Upper lobe of left lung (tissue), 6 donors: ENCODE measurements at regions not wholly inside any gene's neighbourhood (a gene's known extent, or its start where the extent isn't known, plus 50 kb on each side); places are given as distances from the start of the nearest gene placed in this dataset.

Experiments
- ATAC-seq, 2 donors: fragments of 200-7000 bp; cut with Tn5 transposase; one replicate each; pipeline ENCODE4 v1.9.1; 2022; ENCODE audit warnings: mild to moderate bottlenecking in 2 of 2, moderate library complexity in 2 of 2; ENCODE audit not compliant: low FRiP score in 2 of 2
- DNase-seq, 2 donors: peaks; one replicate each; pipeline ENCODE4 v3.0.0-alpha.2; 2019 to 2020
- H3K27ac ChIP-seq, 4 donors: fragments of 200-600 bp; sonication (generic); one replicate each; pipeline ENCODE4 v1.5.1; 2016 to 2019
- H3K27me3 ChIP-seq, 4 donors: fragments of 200-600 bp; sonication (generic); one replicate each; pipeline ENCODE4 v1.5.1; 2017 to 2019
- H3K36me3 ChIP-seq, 4 donors: fragments of 200-600 bp; sonication (generic); one replicate each; pipeline ENCODE4 v1.5.1; 2016 to 2019
- H3K4me1 ChIP-seq, 4 donors: fragments of 200-600 bp; sonication (generic); one replicate each; pipeline ENCODE4 v1.5.1; 2018 to 2019
- H3K4me3 ChIP-seq, 4 donors: fragments of 200-600 bp; sonication (generic); one replicate each; pipeline ENCODE4 v1.5.1; 2017 to 2019; ENCODE audit warnings: mild to moderate bottlenecking in 2 of 4, moderate library complexity in 1 of 4
- H3K9me3 ChIP-seq, 4 donors: fragments of 200-600 bp; sonication (generic); one replicate each; pipeline ENCODE4 v1.5.1; 2018 to 2019
- EP300 ChIP-seq, 4 donors: sonication (generic); formaldehyde crosslinking; IDR thresholded peaks; one replicate each; pipeline ENCODE4 v1.5.1; 2017; ENCODE audit warnings: antibody characterized with exemption in 4 of 4, control low read depth in 2 of 4
- POLR2A ChIP-seq, 4 donors: fragments of 450-650 bp; IDR thresholded peaks; one replicate each; pipeline ENCODE4 v1.5.1; 2016 to 2017; ENCODE audit warnings: antibody characterized with exemption in 4 of 4, mild to moderate bottlenecking in 2 of 4
- POLR2AphosphoS5 ChIP-seq, 2 donors: sonication (generic); formaldehyde crosslinking; IDR thresholded peaks; one replicate each; pipeline ENCODE4 v1.5.1; 2017; ENCODE audit warnings: antibody characterized with exemption in 2 of 2
- WGBS, 2 donors: methylation state at CpG; one replicate each; pipeline ENCODE4 v1.1.5; 2017 to 2018; 5-methylcytosine and 5-hydroxymethylcytosine counted together
- TF ChIP-seq, protein P1 (sequence below), 6 experiments: fragments of 450-650 bp in 4 of 6; fragments of 200-600 bp in 2 of 6; sonication (generic) in 2 of 6; IDR thresholded peaks; one replicate each; pipeline ENCODE4 v1.5.1; 2016 to 2019; ENCODE audit warnings: antibody characterized with exemption in 6 of 6
- donor health status: DM: no; HTN: no; CAD: no; lungs with moderate emphysema.
- donor health status: DM: no; HTN: yes; CAD: no; lungs with severe emphysema.

DNA sequence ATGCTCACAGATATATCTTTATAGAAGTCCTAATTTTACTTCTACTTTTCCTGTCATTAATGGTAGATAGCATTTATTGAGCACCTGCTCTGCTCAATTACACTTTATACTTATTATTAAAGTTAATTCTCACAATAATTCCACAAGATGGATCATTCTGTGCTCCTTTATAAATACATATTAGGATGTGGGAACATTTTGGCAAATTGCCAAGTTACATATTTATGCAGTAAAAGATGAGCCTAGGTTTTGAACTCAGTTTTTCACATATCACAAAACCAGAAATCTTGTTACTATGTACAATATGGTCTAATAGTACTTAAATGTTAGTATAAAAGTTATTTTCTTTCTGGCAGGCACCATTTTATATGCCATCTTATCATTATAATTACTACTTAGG is 895.0 kb upstream of the B3GALT2 start:
- DNase-seq (no peak), ATAC-seq (no peak)
- Histone ChIP-seq H3K4me1 (no peaks in the 10 kb centered on the region), H3K27ac (no peak overlapping the region), H3K36me3 (no peaks in the 10 kb centered on the region), H3K9me3 (no peaks in the 10 kb centered on the region), H3K4me3 (no peak overlapping the region), H3K27me3 (no peaks in the 10 kb centered on the region)
- TF ChIP-seq EP300 (IDR thresholded peaks at IDR 0.05) (no peak), POLR2A (IDR thresholded peaks at IDR 0.05) (no peak), POLR2AphosphoS5 (IDR thresholded peaks at IDR 0.05) (no peak)
- TF ChIP-seq, protein P1, sequence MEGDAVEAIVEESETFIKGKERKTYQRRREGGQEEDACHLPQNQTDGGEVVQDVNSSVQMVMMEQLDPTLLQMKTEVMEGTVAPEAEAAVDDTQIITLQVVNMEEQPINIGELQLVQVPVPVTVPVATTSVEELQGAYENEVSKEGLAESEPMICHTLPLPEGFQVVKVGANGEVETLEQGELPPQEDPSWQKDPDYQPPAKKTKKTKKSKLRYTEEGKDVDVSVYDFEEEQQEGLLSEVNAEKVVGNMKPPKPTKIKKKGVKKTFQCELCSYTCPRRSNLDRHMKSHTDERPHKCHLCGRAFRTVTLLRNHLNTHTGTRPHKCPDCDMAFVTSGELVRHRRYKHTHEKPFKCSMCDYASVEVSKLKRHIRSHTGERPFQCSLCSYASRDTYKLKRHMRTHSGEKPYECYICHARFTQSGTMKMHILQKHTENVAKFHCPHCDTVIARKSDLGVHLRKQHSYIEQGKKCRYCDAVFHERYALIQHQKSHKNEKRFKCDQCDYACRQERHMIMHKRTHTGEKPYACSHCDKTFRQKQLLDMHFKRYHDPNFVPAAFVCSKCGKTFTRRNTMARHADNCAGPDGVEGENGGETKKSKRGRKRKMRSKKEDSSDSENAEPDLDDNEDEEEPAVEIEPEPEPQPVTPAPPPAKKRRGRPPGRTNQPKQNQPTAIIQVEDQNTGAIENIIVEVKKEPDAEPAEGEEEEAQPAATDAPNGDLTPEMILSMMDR (IDR thresholded peaks at IDR 0.05), result no peak

DNA sequence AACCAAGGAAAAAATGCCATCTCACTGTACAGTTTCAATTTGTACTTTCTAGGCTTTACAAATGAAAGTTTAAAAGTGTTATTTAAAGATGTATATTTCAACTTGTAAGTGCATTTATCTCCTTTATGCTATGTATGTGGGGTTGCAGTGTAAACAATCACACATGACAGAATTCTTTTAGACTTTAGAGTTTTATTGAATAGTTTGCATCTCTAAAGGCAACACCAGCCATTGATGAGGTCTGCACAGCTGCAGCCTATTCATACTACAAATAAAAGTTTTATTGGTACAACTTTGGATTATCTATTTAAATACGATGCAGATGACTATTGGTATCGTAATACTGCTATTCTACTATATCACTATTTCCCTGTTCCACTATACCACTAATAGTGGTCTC is 894.4 kb upstream of the B3GALT2 start:
- H3K27ac ChIP-seq, result no peak overlapping the region
- no peaks in the 10 kb centered on the region for H3K27me3 ChIP-seq
- no peaks in the 10 kb centered on the region for H3K4me1 ChIP-seq
- no peaks in the 10 kb centered on the region for H3K36me3 ChIP-seq
- H3K9me3 ChIP-seq, result no peaks in the 10 kb centered on the region
- DNase-seq, result no peak
- H3K4me3 ChIP-seq, result no peak overlapping the region
- TF ChIP-seq EP300 (IDR thresholded peaks at IDR 0.05), result no peak
- TF ChIP-seq POLR2A (IDR thresholded peaks at IDR 0.05), result no peak
- TF ChIP-seq, protein P1 (IDR thresholded peaks at IDR 0.05), result no peak
- no peak for TF ChIP-seq POLR2AphosphoS5 (IDR thresholded peaks at IDR 0.05)
- WGBS, 2 donors, result 93 to 96% methylated on average over 2 of the region's 2 CpGs
- ATAC-seq, result no peak

GRCh38 chr1:194078765-194079164 is 892.4 kb upstream of the B3GALT2 start:
- WGBS, 2 donors, result 93 to 97% methylated on average over 1 of the region's 1 CpG
- DNase-seq (no peak), ATAC-seq (no peak)

GRCh38 chr1:194076646-194077045 is 890.2 kb upstream of the B3GALT2 start:
- Histone ChIP-seq H3K36me3 (no peaks in the 10 kb centered on the region), H3K4me1 (no peaks in the 10 kb centered on the region), H3K9me3 (no peaks in the 10 kb centered on the region), H3K4me3 (no peak overlapping the region), H3K27me3 (no peaks in the 10 kb centered on the region), H3K27ac (no peak overlapping the region)
- no peak for DNase-seq
- 42 to 56% methylated on average over 1 of the region's 1 CpG for WGBS, 2 donors
- no peak for TF ChIP-seq EP300 (IDR thresholded peaks at IDR 0.05)
- TF ChIP-seq POLR2A (IDR thresholded peaks at IDR 0.05), result no peak
- TF ChIP-seq, protein P1 (IDR thresholded peaks at IDR 0.05), result no peak
- TF ChIP-seq POLR2AphosphoS5 (IDR thresholded peaks at IDR 0.05), result no peak
- no peak for ATAC-seq

More at GRCh38 chr1:194078765-194079164, 892.4 kb upstream of the B3GALT2 start:
- Histone ChIP-seq H3K27ac (no peak overlapping the region), H3K9me3 (no peaks in the 10 kb centered on the region), H3K36me3 (no peaks in the 10 kb centered on the region), H3K4me3 (no peak overlapping the region), H3K27me3 (no peaks in the 10 kb centered on the region), H3K4me1 (no peaks in the 10 kb centered on the region)
- no peak for TF ChIP-seq POLR2AphosphoS5 (IDR thresholded peaks at IDR 0.05)
- TF ChIP-seq EP300 (IDR thresholded peaks at IDR 0.05), result no peak
- TF ChIP-seq, protein P1 (IDR thresholded peaks at IDR 0.05), result no peak
- TF ChIP-seq POLR2A (IDR thresholded peaks at IDR 0.05), result no peak

DNA sequence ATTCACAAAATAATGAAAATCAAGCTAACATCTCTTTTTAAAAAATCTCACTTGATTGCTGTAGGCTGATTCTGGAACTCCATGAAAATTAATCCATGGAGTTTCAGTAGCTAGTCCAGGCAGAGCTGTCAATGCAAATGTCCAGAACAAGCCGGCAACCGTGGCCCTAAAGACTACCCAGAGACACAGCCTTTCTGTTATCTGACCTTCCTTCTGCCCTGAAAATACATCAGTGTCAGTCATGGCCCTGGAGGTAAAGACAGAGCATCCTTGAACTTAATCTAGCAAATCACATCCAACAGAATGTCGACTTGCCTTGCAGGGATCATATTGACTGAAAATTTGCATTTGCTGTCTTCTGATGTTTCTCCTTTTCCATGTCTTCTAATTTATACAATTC is 887.4 kb upstream of the B3GALT2 start:
- Histone ChIP-seq H3K36me3 (no peaks in the 10 kb centered on the region), H3K27ac (no peak overlapping the region), H3K27me3 (no peaks in the 10 kb centered on the region), H3K4me1 (no peaks in the 10 kb centered on the region), H3K4me3 (no peak overlapping the region), H3K9me3 (no peaks in the 10 kb centered on the region)
- no peak for DNase-seq
- 73 to 76% methylated on average over 3 of the region's 3 CpGs for WGBS, 2 donors
- TF ChIP-seq POLR2A (IDR thresholded peaks at IDR 0.05), result no peak
- TF ChIP-seq EP300 (IDR thresholded peaks at IDR 0.05), result no peak
- ATAC-seq, result no peak
